ENCODE measurements at regions not wholly inside any gene's neighbourhood (a gene's known extent, or its start where the extent isn't known, plus 50 kb on each side); places are given as distances from the start of the nearest gene placed in this dataset.
"Not testable (repeated sequence)": the region's sequence is repeated elsewhere in the genome, so short reads cannot be mapped to it uniquely, and the experiment has no call there.

- FAIRE-seq = no peak
- DNase-seq (ENCODE audit: low spot score) = no peak
Measured at GRCh38 chr13:50380905-50381304, 365.7 kb downstream of the KCNRG start.

GRCh38 chr13:50382511-50382910, 367.3 kb downstream of the KCNRG start:
- FAIRE-seq (no peak), DNase-seq (ENCODE audit: low spot score) (no peak)

GRCh38 chr13:50382951-50383350, 367.7 kb downstream of the KCNRG start:
- FAIRE-seq (no peak), DNase-seq (ENCODE audit: low spot score) (no peak)

- DNase-seq (ENCODE audit: low spot score) = no peak
- no peak for FAIRE-seq
Measured at GRCh38 chr13:50384724-50385123, 369.5 kb downstream of the KCNRG start.

- DNase-seq (ENCODE audit: low spot score) (no peak), FAIRE-seq (no peak)
Measured at GRCh38 chr13:50386541-50387050, 371.4 kb downstream of the KCNRG start.

- no peak for FAIRE-seq
Measured at GRCh38 chr13:50387051-50387581, 371.9 kb downstream of the KCNRG start.

GRCh38 chr13:50388481-50388880, 373.2 kb downstream of the KCNRG start:
- no peak for FAIRE-seq
- DNase-seq (ENCODE audit: low spot score) = no peak

More at GRCh38 chr13:50387051-50387581, 371.9 kb downstream of the KCNRG start:
- no peak for DNase-seq (ENCODE audit: low spot score)

GRCh38 chr13:50389726-50390125, 374.5 kb downstream of the KCNRG start:
- DNase-seq (ENCODE audit: low spot score) = no peak
- FAIRE-seq = no peak

- FAIRE-seq (no peak), DNase-seq (ENCODE audit: low spot score) (no peak)
Measured at GRCh38 chr13:50390503-50391248, 375.4 kb downstream of the KCNRG start.

GRCh38 chr13:50392977-50393376, 377.7 kb downstream of the KCNRG start:
- FAIRE-seq (no peak), DNase-seq (ENCODE audit: low spot score) (no peak)

- DNase-seq (ENCODE audit: low spot score) (no peak), FAIRE-seq (no peak)
Measured at GRCh38 chr13:50393628-50394027, 378.4 kb downstream of the KCNRG start.

- FAIRE-seq = no peak
Measured at GRCh38 chr13:50396001-50396400, 380.8 kb downstream of the KCNRG start.

GRCh38 chr13:50396618-50397017, 381.4 kb downstream of the KCNRG start:
- DNase-seq (ENCODE audit: low spot score); FAIRE-seq: not testable (repeated sequence)

More at GRCh38 chr13:50396001-50396400, 380.8 kb downstream of the KCNRG start:
- DNase-seq (ENCODE audit: low spot score) = no peak

- no peak for DNase-seq (ENCODE audit: low spot score)
- FAIRE-seq = no peak
Measured at GRCh38 chr13:50400035-50400726, 384.9 kb downstream of the KCNRG start.

- peak; percentile 50 for DNase-seq (ENCODE audit: low spot score)
- no peak for FAIRE-seq
Measured at GRCh38 chr13:50401049-50401505, 385.8 kb downstream of the KCNRG start.

- FAIRE-seq (no peak), DNase-seq (ENCODE audit: low spot score) (no peak)
Measured at GRCh38 chr13:50401721-50402465, 386.6 kb downstream of the KCNRG start.

- DNase-seq (ENCODE audit: low spot score) (no peak), FAIRE-seq (no peak)
Measured at GRCh38 chr13:50403311-50403710, 388.1 kb downstream of the KCNRG start.

GRCh38 chr13:50404116-50404515, 388.9 kb downstream of the KCNRG start:
- DNase-seq (ENCODE audit: low spot score) (no peak), FAIRE-seq (no peak)

GRCh38 chr13:50404769-50405168, 389.5 kb downstream of the KCNRG start:
- no peak for FAIRE-seq
- DNase-seq (ENCODE audit: low spot score) = no peak

GRCh38 chr13:50406831-50407230, 391.6 kb downstream of the KCNRG start:
- FAIRE-seq (no peak), DNase-seq (ENCODE audit: low spot score) (no peak)

GRCh38 chr13:50408068-50408467, 392.8 kb downstream of the KCNRG start:
- no peak for DNase-seq (ENCODE audit: low spot score)
- no peak for FAIRE-seq
